A549 (cell line): ENCODE measurements at regions not wholly inside any gene's neighbourhood (a gene's known extent, or its start where the extent isn't known, plus 50 kb on each side); places are given as distances from the start of the nearest gene placed in this dataset.

Experiments
- ATAC-seq, 2 experiments: fragments of 200-7000 bp in 1 of 2; fragments of >200 bp in 1 of 2; cut with Nextera tagmentation in 1 of 2; cut with Tn5 transposase in 1 of 2; 3 replicates each; pipeline versions ENCODE4 v1.8.0 to v1.9.1; 2018 to 2020; ENCODE audit warnings: mild to moderate bottlenecking in 1 of 2, moderate library complexity in 1 of 2
- CTCF ChIA-PET: fragments of 300-600 bp; sonication (Branson Sonifier 250); formaldehyde crosslinking; extraction: SDS; loops from one replicate; lab custom pipeline; 2021; ENCODE audit warnings: antibody characterized with exemption, inconsistent platforms; lab: Yijun Ruan, JAX
- POLR2A ChIA-PET: fragments of 350-600 bp; formaldehyde crosslinking; extraction: SDS; loops from one replicate; lab custom pipeline; 2021; ENCODE audit warnings: antibody characterized with exemption, inconsistent platforms; lab: Yijun Ruan, JAX
- DNase-seq, 2 experiments: peaks; one replicate each; pipeline versions ENCODE4 v3.0.0 to v3.0.0-alpha.2; 2011 to 2016; ENCODE audit warnings: low read depth in 1 of 2, low spot score in 1 of 2
- FAIRE-seq: peaks from 2 replicates; lab custom pipeline; 2011; peaks lifted over from hg19 to GRCh38; lab: Jason Lieb, UNC
- H3K27ac ChIP-seq, 2 experiments: fragments of >200 bp; sonication (Bioruptor Twin); formaldehyde crosslinking; 3 replicates each; pipeline ENCODE4 v1.5.1; 2016 to 2017
- H3K4me1 ChIP-seq: fragments of >200 bp; sonication (Bioruptor Twin); formaldehyde crosslinking; 3 replicates; pipeline ENCODE4 v1.6.1; 2016
- H3K4me2 ChIP-seq: fragments of >200 bp; sonication (Bioruptor Twin); formaldehyde crosslinking; 3 replicates; pipeline ENCODE4 v1.6.1; 2016
- H3K4me3 ChIP-seq: fragments of >200 bp; sonication (Bioruptor Twin); formaldehyde crosslinking; 3 replicates; pipeline ENCODE4 v1.5.1; 2016
- H3K9me3 ChIP-seq: fragments of >200 bp; sonication (Bioruptor Twin); formaldehyde crosslinking; 3 replicates; pipeline ENCODE4 v1.6.1; 2016
- BHLHE40 ChIP-seq: IDR thresholded peaks from 2 replicates; pipeline ENCODE4 v1.6.1; 2012; ENCODE audit warnings: low read depth, low read length, inconsistent platforms
- CBX8 ChIP-seq: fragments of 200-600 bp; sonication (generic); IDR thresholded peaks from 2 replicates; pipeline ENCODE4 v1.6.1; 2016
- CHD2 ChIP-seq: fragments of 150-350 bp; IDR thresholded peaks from 2 replicates; pipeline ENCODE4 v1.6.1; 2014; ENCODE audit warnings: low read length; ENCODE audit not compliant: partially characterized antibody
- CHD4 ChIP-seq: fragments of 200-600 bp; sonication (generic); IDR thresholded peaks from 2 replicates; pipeline ENCODE4 v1.6.1; 2016; ENCODE audit warnings: antibody characterized with exemption, mild to moderate bottlenecking, borderline replicate concordance
- EHMT2 ChIP-seq: fragments of 200-600 bp; sonication (generic); IDR thresholded peaks from 2 replicates; pipeline ENCODE4 v1.6.1; 2016; ENCODE audit warnings: antibody characterized with exemption, low read depth, mild to moderate bottlenecking, moderate library complexity
- ESRRA ChIP-seq: fragments of 150-350 bp; IDR thresholded peaks from 2 replicates; pipeline ENCODE4 v1.6.1; 2014; ENCODE audit warnings: mild to moderate bottlenecking, low read length, borderline replicate concordance
- GATA3 ChIP-seq: IDR thresholded peaks from 2 replicates; pipeline ENCODE4 v1.6.1; 2012; ENCODE audit warnings: borderline replicate concordance
- HDAC2 ChIP-seq: fragments of 200-600 bp; sonication (generic); IDR thresholded peaks from 2 replicates; pipeline ENCODE4 v1.6.1; 2016
- HEYL ChIP-seq: fragments of 250-450 bp; sonication (Bioruptor Pico); IDR thresholded peaks from 2 replicates; pipeline ENCODE4 v1.8.0; 2021; ENCODE audit warnings: mild to moderate bottlenecking, moderate library complexity
- NFE2L2 ChIP-seq: fragments of 150-350 bp; conservative IDR thresholded peaks from 2 replicates; pipeline ENCODE4 v1.6.1; 2014; ENCODE audit warnings: low read length
- NR3C1 ChIP-seq: fragments of >200 bp; sonication (Bioruptor Twin); formaldehyde crosslinking; IDR thresholded peaks from 3 replicates; pipeline ENCODE4 v1.6.1; 2017
- RAD21 ChIP-seq, 2 experiments: fragments of >200 bp in 1 of 2; sonication (Bioruptor Twin) in 1 of 2; formaldehyde crosslinking in 1 of 2; IDR thresholded peaks in 1 of 2; conservative IDR thresholded peaks in 1 of 2; 2 replicates in 1 of 2; 3 replicates in 1 of 2; pipeline ENCODE4 v1.6.1; 2012 to 2018; ENCODE audit warnings: inconsistent platforms in 1 of 2
- SMC3 ChIP-seq: fragments of >200 bp; sonication (Bioruptor Twin); formaldehyde crosslinking; IDR thresholded peaks from 3 replicates; pipeline ENCODE4 v1.6.1; 2018; ENCODE audit warnings: inconsistent platforms
- WGBS: methylation state at CpG from one replicate; pipeline ENCODE4 v1.1.6; 2017; ENCODE audit errors: missing lambda C conversion rate; 5-methylcytosine and 5-hydroxymethylcytosine counted together
- TF ChIP-seq, protein P1 (sequence below): fragments of 150-350 bp; IDR thresholded peaks from 2 replicates; pipeline ENCODE4 v1.6.1; 2014; ENCODE audit warnings: low read depth, mild to moderate bottlenecking, low read length
- TF ChIP-seq, protein P2 (sequence below): IDR thresholded peaks from 2 replicates; pipeline ENCODE4 v1.6.1; 2012
- TF ChIP-seq, protein P3 (sequence below): IDR thresholded peaks from 2 replicates; pipeline ENCODE4 v1.6.1; 2012
- TF ChIP-seq, protein P4 (sequence below): fragments of 200-600 bp; sonication (generic); IDR thresholded peaks from 2 replicates; pipeline ENCODE4 v1.6.1; 2016; ENCODE audit warnings: antibody characterized with exemption, mild to moderate bottlenecking, moderate library complexity
- TF ChIP-seq, protein P5 (sequence below): fragments of >200 bp; sonication (Bioruptor Twin); formaldehyde crosslinking; IDR thresholded peaks from 3 replicates; pipeline ENCODE4 v1.6.1; 2016
- TF ChIP-seq, protein P6 (sequence below): fragments of >200 bp; sonication (Bioruptor Twin); formaldehyde crosslinking; IDR thresholded peaks from 3 replicates; pipeline ENCODE4 v1.5.1; 2016

DNA sequence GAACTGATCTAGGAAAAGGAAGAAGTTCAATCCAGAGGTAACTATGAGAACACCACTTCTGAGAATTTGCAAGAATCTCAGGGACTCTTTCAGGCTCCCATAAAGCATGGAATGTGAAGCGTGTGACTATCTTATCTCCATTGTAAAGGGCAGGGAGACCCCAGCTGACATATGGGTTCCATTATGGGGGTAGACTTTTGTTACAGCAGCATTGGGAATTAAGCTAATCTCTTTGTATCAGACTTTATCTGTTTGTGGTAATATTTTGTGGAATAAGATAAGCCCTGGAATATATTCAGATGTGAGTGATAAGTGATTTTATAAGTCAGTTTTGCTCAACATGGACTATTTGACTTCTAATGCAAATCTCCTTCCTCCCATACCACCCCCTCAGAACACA lies 468.3 kb downstream of the MEIS1 start:
- CTCF ChIA-PET = no interaction called here
- DNase-seq (no peak), FAIRE-seq (no peak), ATAC-seq (no peak)
- TF ChIP-seq ESRRA (no peak), NR3C1 (no peak), CBX8 (no peak), NFE2L2 (no peak), EHMT2 (no peak), BHLHE40 (no peak), HDAC2 (no peak), CHD4 (no peak), SMC3 (no peak), CHD2 (no peak), GATA3 (no peak), HEYL (no peak), RAD21 (conservative IDR thresholded peaks at IDR 0.05 in 1 of 2, IDR thresholded peaks at IDR 0.05 in 1 of 2) (no peak)
- TF ChIP-seq, protein P1, sequence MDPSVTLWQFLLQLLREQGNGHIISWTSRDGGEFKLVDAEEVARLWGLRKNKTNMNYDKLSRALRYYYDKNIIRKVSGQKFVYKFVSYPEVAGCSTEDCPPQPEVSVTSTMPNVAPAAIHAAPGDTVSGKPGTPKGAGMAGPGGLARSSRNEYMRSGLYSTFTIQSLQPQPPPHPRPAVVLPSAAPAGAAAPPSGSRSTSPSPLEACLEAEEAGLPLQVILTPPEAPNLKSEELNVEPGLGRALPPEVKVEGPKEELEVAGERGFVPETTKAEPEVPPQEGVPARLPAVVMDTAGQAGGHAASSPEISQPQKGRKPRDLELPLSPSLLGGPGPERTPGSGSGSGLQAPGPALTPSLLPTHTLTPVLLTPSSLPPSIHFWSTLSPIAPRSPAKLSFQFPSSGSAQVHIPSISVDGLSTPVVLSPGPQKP = no peak
- TF ChIP-seq, protein P2, sequence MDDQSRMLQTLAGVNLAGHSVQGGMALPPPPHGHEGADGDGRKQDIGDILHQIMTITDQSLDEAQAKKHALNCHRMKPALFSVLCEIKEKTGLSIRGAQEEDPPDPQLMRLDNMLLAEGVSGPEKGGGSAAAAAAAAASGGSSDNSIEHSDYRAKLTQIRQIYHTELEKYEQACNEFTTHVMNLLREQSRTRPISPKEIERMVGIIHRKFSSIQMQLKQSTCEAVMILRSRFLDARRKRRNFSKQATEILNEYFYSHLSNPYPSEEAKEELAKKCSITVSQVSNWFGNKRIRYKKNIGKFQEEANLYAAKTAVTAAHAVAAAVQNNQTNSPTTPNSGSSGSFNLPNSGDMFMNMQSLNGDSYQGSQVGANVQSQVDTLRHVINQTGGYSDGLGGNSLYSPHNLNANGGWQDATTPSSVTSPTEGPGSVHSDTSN = no peak
- TF ChIP-seq, protein P3, sequence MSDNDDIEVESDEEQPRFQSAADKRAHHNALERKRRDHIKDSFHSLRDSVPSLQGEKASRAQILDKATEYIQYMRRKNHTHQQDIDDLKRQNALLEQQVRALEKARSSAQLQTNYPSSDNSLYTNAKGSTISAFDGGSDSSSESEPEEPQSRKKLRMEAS = no peak
- TF ChIP-seq, protein P4, sequence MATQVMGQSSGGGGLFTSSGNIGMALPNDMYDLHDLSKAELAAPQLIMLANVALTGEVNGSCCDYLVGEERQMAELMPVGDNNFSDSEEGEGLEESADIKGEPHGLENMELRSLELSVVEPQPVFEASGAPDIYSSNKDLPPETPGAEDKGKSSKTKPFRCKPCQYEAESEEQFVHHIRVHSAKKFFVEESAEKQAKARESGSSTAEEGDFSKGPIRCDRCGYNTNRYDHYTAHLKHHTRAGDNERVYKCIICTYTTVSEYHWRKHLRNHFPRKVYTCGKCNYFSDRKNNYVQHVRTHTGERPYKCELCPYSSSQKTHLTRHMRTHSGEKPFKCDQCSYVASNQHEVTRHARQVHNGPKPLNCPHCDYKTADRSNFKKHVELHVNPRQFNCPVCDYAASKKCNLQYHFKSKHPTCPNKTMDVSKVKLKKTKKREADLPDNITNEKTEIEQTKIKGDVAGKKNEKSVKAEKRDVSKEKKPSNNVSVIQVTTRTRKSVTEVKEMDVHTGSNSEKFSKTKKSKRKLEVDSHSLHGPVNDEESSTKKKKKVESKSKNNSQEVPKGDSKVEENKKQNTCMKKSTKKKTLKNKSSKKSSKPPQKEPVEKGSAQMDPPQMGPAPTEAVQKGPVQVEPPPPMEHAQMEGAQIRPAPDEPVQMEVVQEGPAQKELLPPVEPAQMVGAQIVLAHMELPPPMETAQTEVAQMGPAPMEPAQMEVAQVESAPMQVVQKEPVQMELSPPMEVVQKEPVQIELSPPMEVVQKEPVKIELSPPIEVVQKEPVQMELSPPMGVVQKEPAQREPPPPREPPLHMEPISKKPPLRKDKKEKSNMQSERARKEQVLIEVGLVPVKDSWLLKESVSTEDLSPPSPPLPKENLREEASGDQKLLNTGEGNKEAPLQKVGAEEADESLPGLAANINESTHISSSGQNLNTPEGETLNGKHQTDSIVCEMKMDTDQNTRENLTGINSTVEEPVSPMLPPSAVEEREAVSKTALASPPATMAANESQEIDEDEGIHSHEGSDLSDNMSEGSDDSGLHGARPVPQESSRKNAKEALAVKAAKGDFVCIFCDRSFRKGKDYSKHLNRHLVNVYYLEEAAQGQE = no peak
- TF ChIP-seq, protein P5, sequence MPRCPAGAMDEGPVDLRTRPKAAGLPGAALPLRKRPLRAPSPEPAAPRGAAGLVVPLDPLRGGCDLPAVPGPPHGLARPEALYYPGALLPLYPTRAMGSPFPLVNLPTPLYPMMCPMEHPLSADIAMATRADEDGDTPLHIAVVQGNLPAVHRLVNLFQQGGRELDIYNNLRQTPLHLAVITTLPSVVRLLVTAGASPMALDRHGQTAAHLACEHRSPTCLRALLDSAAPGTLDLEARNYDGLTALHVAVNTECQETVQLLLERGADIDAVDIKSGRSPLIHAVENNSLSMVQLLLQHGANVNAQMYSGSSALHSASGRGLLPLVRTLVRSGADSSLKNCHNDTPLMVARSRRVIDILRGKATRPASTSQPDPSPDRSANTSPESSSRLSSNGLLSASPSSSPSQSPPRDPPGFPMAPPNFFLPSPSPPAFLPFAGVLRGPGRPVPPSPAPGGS = no peak
- TF ChIP-seq, protein P6, sequence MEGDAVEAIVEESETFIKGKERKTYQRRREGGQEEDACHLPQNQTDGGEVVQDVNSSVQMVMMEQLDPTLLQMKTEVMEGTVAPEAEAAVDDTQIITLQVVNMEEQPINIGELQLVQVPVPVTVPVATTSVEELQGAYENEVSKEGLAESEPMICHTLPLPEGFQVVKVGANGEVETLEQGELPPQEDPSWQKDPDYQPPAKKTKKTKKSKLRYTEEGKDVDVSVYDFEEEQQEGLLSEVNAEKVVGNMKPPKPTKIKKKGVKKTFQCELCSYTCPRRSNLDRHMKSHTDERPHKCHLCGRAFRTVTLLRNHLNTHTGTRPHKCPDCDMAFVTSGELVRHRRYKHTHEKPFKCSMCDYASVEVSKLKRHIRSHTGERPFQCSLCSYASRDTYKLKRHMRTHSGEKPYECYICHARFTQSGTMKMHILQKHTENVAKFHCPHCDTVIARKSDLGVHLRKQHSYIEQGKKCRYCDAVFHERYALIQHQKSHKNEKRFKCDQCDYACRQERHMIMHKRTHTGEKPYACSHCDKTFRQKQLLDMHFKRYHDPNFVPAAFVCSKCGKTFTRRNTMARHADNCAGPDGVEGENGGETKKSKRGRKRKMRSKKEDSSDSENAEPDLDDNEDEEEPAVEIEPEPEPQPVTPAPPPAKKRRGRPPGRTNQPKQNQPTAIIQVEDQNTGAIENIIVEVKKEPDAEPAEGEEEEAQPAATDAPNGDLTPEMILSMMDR = no peak
- H3K4me1 ChIP-seq = no peaks in the 10 kb centered on the region
- no peaks in the 10 kb centered on the region for H3K9me3 ChIP-seq
- H3K4me3 ChIP-seq = no peak overlapping the region
- no peak overlapping the region for H3K4me2 ChIP-seq
- 30% methylated on average over 1 of the region's 1 CpG for WGBS
- no peak overlapping the region for H3K27ac ChIP-seq
- POLR2A ChIA-PET = no interaction called here
